ENCODE measurements at regions not wholly inside any gene's neighbourhood (a gene's known extent, or its start where the extent isn't known, plus 50 kb on each side); places are given as distances from the start of the nearest gene placed in this dataset.

- Mint-ChIP-seq H3K36me3 (ENCODE audit: low read depth) (no peaks in the 10 kb centered on the region), H3K27me3 (ENCODE audit: low read depth) (no peaks in the 10 kb centered on the region), H3K4me1 (no peaks in the 10 kb centered on the region), H3K9me3 (no peaks in the 10 kb centered on the region), H3K27ac (no peak overlapping the region), H3K4me3 (no peak overlapping the region)
- no peak for TF ChIP-seq CTCF (IDR thresholded peaks at IDR 0.05; ENCODE audit: unreplicated experiment in 3 of 3)
Observed at GRCh38 chr1:57485643-57486042, 61.8 kb upstream of the DAB1 start.

- Mint-ChIP-seq H3K27ac (no peak overlapping the region), H3K36me3 (ENCODE audit: low read depth) (no peaks in the 10 kb centered on the region), H3K9me3 (no peaks in the 10 kb centered on the region), H3K27me3 (ENCODE audit: low read depth) (no peaks in the 10 kb centered on the region), H3K4me3 (no peak overlapping the region), H3K4me1 (no peaks in the 10 kb centered on the region)
- TF ChIP-seq CTCF (IDR thresholded peaks at IDR 0.05; ENCODE audit: unreplicated experiment in 3 of 3), result no peak
Observed at GRCh38 chr1:57483954-57484353, 60.1 kb upstream of the DAB1 start.

GRCh38 chr1:57479471-57479870 lies 55.6 kb upstream of the DAB1 start:
- no peak for TF ChIP-seq CTCF (IDR thresholded peaks at IDR 0.05; ENCODE audit: unreplicated experiment in 3 of 3)
- Mint-ChIP-seq H3K9me3 (no peaks in the 10 kb centered on the region), H3K27me3 (ENCODE audit: low read depth) (no peaks in the 10 kb centered on the region), H3K4me1 (no peaks in the 10 kb centered on the region), H3K4me3 (no peak overlapping the region), H3K36me3 (ENCODE audit: low read depth) (no peaks in the 10 kb centered on the region), H3K27ac (no peak overlapping the region)

- peaks cover 3% of the 10 kb centered on the region for H3K27me3 Mint-ChIP-seq (ENCODE audit: low read depth)
- no peaks in the 10 kb centered on the region for H3K36me3 Mint-ChIP-seq (ENCODE audit: low read depth)
Observed at GRCh38 chr1:57475366-57475765, 51.5 kb upstream of the DAB1 start.

GRCh38 chr1:57474137-57474750 lies 50.4 kb upstream of the DAB1 start:
- H3K36me3 Mint-ChIP-seq (ENCODE audit: low read depth), result no peaks in the 10 kb centered on the region
- peaks cover 10% of the 10 kb centered on the region for H3K4me1 Mint-ChIP-seq
- no peak overlapping the region for H3K4me3 Mint-ChIP-seq

More at GRCh38 chr1:57475366-57475765, 51.5 kb upstream of the DAB1 start:
- H3K27ac Mint-ChIP-seq, result no peak overlapping the region
- no peak for TF ChIP-seq CTCF (IDR thresholded peaks at IDR 0.05; ENCODE audit: unreplicated experiment in 3 of 3)
- H3K4me3 Mint-ChIP-seq, result no peak overlapping the region
- peaks cover 10% of the 10 kb centered on the region for H3K4me1 Mint-ChIP-seq
- H3K9me3 Mint-ChIP-seq, result no peaks in the 10 kb centered on the region

More at GRCh38 chr1:57474137-57474750, 50.4 kb upstream of the DAB1 start:
- TF ChIP-seq CTCF (IDR thresholded peaks at IDR 0.05; ENCODE audit: unreplicated experiment in 3 of 3), result no peak
- no peaks in the 10 kb centered on the region for H3K9me3 Mint-ChIP-seq
- peaks cover 3% of the 10 kb centered on the region for H3K27me3 Mint-ChIP-seq (ENCODE audit: low read depth)
- H3K27ac Mint-ChIP-seq, result no peak overlapping the region

Data from nephron (organoid).